NB4 (cell line): ENCODE measurements at regions not wholly inside any gene's neighbourhood (a gene's known extent, or its start where the extent isn't known, plus 50 kb on each side); places are given as distances from the start of the nearest gene placed in this dataset.

Source experiments
- POLR2A ChIP-seq: IDR thresholded peaks from 2 replicates; pipeline ENCODE4 v1.6.1; 2011; ENCODE audit warnings: mild to moderate bottlenecking; ENCODE audit not compliant: insufficient read length; ENCODE audit errors: extremely low read depth
- TF ChIP-seq, protein P1 (sequence below): IDR thresholded peaks from one replicate; pipeline ENCODE4 v1.5.1; 2012; ENCODE audit warnings: low read depth, low read length

DNA sequence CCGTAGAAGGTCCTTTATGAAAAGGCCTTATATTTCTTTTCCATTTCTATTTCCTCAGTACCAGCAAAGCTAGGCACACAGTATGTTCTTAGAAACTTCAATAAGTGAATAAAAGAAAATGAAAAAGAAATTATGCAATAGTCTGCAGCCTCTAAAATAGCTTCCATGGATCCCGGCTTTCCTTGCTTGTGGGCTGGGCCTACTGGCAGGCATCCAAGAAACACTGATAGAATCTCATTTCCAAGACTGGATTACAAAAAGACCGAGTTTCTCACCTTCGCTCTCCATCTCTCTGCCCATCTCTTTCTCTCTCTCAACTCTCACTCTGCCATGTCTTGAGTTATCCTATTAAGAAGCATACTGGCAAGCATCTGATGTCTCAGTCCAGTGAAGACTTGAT, 187.5 kb upstream of the FKBP1C start:
- TF ChIP-seq, protein P1, sequence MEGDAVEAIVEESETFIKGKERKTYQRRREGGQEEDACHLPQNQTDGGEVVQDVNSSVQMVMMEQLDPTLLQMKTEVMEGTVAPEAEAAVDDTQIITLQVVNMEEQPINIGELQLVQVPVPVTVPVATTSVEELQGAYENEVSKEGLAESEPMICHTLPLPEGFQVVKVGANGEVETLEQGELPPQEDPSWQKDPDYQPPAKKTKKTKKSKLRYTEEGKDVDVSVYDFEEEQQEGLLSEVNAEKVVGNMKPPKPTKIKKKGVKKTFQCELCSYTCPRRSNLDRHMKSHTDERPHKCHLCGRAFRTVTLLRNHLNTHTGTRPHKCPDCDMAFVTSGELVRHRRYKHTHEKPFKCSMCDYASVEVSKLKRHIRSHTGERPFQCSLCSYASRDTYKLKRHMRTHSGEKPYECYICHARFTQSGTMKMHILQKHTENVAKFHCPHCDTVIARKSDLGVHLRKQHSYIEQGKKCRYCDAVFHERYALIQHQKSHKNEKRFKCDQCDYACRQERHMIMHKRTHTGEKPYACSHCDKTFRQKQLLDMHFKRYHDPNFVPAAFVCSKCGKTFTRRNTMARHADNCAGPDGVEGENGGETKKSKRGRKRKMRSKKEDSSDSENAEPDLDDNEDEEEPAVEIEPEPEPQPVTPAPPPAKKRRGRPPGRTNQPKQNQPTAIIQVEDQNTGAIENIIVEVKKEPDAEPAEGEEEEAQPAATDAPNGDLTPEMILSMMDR, result no peak
- no peak for TF ChIP-seq POLR2A
